Adipocyte (in vitro differentiated cells): ENCODE measurements at regions not wholly inside any gene's neighbourhood (a gene's known extent, or its start where the extent isn't known, plus 50 kb on each side); places are given as distances from the start of the nearest gene placed in this dataset.

Experiments used
- DNase-seq: peaks from one replicate; pipeline ENCODE4 v3.0.0-alpha.2; 2015; ENCODE audit warnings: low read depth
- H3K27me3 ChIP-seq: replicated peaks from 2 replicates; pipeline ENCODE4 v1.7.0; 2013; ENCODE audit warnings: mild to moderate bottlenecking, low read length, moderate library complexity; ENCODE audit not compliant: control insufficient read depth, insufficient read depth
- H3K36me3 ChIP-seq: 2 replicates; pipeline ENCODE4 v1.7.0; 2013; ENCODE audit warnings: low read length, mild to moderate bottlenecking, moderate library complexity; ENCODE audit not compliant: control insufficient read depth, insufficient read depth, severe bottlenecking
- H3K4me1 ChIP-seq: 2 replicates; pipeline ENCODE4 v1.7.0; 2013; ENCODE audit warnings: mild to moderate bottlenecking, low read length, moderate library complexity; ENCODE audit not compliant: control insufficient read depth, insufficient read depth
- H3K4me3 ChIP-seq: 2 replicates; pipeline ENCODE4 v1.7.0; 2013; ENCODE audit warnings: mild to moderate bottlenecking, low read length, moderate library complexity
- H3K9ac ChIP-seq: 2 replicates; pipeline ENCODE4 v1.7.0; 2013; ENCODE audit warnings: mild to moderate bottlenecking, low read length, moderate library complexity
- H3K9me3 ChIP-seq: 2 replicates; pipeline ENCODE4 v1.7.0; 2013; ENCODE audit warnings: mild to moderate bottlenecking, low read length, moderate library complexity; ENCODE audit not compliant: control insufficient read depth

DNA sequence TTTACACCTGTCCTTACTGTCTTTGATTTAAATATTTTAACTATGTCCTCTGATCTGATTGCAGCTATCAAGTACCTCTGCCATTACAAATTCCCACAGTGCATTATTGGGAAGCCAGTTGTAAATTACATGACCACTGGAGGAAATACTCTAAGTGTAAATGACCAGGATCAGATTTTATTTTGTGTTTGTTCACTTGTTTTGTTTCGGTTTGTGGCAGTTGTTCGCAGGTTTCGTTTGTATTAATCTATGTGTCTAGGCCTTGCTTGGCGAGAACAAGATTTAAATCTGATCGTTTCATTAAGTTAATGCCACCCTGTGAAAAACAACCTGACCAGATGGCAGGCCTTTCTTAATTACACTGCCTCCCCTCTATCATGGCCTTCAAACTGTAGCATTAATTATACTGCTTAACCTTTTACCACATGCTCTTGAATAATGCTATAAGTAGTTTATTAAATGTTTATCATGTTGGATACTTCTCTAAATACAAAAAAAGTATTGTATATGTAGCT is 990.1 kb downstream of the TMTC2 start:
- no peak overlapping the region for H3K9ac ChIP-seq
- H3K36me3 ChIP-seq = no peaks in the 10 kb centered on the region
- no peak overlapping the region for H3K4me3 ChIP-seq
- H3K27me3 ChIP-seq = no peaks in the 10 kb centered on the region
- no peaks in the 10 kb centered on the region for H3K9me3 ChIP-seq
- no peaks in the 10 kb centered on the region for H3K4me1 ChIP-seq
- no peak for DNase-seq

DNA sequence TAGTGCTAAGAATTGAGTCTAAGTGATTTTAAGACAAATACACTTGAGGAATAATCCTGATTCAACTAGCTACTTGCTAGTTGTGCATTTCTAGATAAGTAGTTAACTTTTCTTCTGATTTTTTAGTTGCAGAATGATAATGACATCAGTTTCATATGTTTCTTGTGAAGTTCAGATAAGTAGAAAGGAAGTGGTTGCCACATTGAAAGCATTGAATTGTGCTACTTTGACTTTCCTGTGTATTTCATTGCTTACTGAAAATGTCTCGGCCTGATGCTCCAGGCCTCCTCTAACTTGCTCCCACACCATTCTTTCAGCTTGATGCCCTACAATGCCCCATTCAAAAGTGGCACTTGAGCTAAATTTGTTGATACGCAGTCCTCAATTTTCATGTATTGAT is 980.0 kb downstream of the TMTC2 start:
- H3K4me3 ChIP-seq = no peak overlapping the region

DNA sequence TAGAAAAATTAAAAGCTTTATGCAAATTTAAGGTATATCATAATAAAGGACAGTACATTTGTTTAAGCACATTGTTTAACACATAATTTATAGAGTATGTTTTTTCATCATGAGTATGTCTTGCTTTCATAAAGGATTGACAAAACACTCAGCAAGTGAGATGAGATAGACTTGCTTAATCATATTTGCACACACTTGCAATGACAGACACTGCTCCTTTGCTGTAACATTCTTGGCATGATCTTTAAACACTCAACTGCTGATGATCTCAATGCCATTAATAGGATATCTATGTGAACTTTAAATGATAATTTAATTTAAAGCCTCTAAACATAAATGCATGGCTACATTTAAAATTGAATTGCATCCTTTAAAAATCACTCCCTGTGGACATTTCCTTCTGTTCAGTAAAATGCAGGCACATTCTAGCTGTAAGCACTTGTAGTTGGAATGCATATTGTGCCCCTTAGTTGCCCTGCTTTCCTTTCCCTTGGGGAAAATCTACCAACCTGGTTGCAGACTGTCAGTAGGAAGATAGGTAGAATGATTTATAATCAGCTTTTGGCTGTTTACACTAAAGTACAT is 979.0 kb downstream of the TMTC2 start:
- H3K4me3 ChIP-seq = no peak overlapping the region
- DNase-seq = no peak
- no peaks in the 10 kb centered on the region for H3K4me1 ChIP-seq
- no peaks in the 10 kb centered on the region for H3K27me3 ChIP-seq
- no peaks in the 10 kb centered on the region for H3K9me3 ChIP-seq
- no peaks in the 10 kb centered on the region for H3K36me3 ChIP-seq
- no peak overlapping the region for H3K9ac ChIP-seq

More for the DNA sequence above, 980.0 kb downstream of the TMTC2 start:
- Histone ChIP-seq H3K4me1 (no peaks in the 10 kb centered on the region), H3K27me3 (no peaks in the 10 kb centered on the region), H3K9ac (no peak overlapping the region), H3K36me3 (no peaks in the 10 kb centered on the region), H3K9me3 (no peaks in the 10 kb centered on the region)
- DNase-seq = no peak

DNA sequence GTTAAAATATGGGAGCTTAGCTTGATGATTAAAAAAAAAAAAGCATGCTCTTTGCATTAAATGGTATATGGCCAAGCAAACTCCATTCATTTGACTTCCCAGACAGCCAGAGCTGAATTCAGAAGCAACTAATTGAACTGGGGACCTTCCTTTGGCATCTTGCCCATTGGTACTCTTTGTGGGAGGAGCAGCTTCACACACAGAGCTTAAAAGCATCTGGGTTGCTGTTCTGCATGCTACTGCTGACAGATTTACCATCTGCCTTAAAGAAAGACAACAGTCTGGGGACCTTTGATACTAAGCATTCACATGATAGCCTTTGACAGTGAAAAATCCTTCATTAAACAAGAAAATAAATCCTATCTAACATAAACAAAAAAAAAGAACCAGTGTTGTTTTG is 977.9 kb downstream of the TMTC2 start:
- no peaks in the 10 kb centered on the region for H3K9me3 ChIP-seq
- H3K36me3 ChIP-seq = no peaks in the 10 kb centered on the region
- no peak overlapping the region for H3K9ac ChIP-seq
- H3K27me3 ChIP-seq = no peaks in the 10 kb centered on the region
- H3K4me3 ChIP-seq = no peak overlapping the region
- H3K4me1 ChIP-seq = no peaks in the 10 kb centered on the region
- DNase-seq = no peak

DNA sequence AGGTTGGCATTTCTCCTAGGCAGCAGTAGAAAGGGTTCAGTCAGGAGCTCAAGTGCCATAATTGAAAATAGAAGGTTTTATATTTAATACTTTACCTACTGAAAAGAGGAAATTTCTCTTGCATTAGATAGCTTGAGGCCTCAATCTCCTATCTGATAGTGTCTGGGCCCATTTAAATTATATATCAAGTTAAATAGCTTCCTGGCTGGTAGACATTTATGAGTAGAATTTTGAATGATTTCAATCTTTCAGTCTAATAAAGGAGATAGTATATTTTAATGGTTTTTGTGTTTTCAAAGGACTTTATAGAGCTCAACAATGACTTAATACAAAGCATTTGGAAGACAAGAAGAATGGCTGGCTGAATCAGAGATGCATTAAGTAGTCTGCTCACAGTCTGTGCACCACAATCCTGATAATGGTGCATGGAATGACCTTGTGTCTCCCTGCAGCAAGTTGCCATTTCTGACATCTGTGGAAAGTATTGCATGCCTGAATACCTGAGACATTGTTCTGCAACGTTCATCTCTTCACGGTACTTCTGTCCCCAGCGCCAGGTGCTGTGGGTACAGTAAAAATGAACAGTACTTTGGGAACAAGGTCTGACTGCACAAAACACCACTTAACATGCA is 974.1 kb downstream of the TMTC2 start:
- H3K36me3 ChIP-seq = no peaks in the 10 kb centered on the region
- H3K9me3 ChIP-seq = no peaks in the 10 kb centered on the region
- H3K9ac ChIP-seq = no peak overlapping the region
- no peak for DNase-seq
- H3K27me3 ChIP-seq = no peaks in the 10 kb centered on the region
- H3K4me3 ChIP-seq = no peak overlapping the region
- H3K4me1 ChIP-seq = no peaks in the 10 kb centered on the region

DNA sequence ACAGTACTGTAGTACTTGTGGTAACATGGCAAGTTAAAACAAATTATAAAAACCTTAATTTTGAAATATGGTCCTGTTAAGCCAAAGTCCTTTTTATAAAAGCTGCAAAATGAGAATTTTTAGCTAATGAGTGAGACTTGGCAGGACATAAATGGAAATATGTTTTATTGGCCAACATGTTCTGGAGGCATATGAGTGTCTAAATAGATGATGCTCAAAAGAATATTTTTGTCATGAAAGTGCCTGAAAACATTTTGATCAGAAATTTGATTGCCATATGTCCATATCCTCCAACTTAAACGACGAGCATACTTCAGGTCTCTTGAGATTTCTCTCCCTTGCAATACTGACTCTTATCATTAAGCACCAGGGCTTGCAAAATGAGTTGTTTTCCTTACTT is 972.6 kb downstream of the TMTC2 start:
- H3K36me3 ChIP-seq = no peaks in the 10 kb centered on the region
- no peak overlapping the region for H3K4me3 ChIP-seq
- no peaks in the 10 kb centered on the region for H3K4me1 ChIP-seq
- no peaks in the 10 kb centered on the region for H3K27me3 ChIP-seq
- DNase-seq = no peak
- no peaks in the 10 kb centered on the region for H3K9me3 ChIP-seq
- no peak overlapping the region for H3K9ac ChIP-seq

DNA sequence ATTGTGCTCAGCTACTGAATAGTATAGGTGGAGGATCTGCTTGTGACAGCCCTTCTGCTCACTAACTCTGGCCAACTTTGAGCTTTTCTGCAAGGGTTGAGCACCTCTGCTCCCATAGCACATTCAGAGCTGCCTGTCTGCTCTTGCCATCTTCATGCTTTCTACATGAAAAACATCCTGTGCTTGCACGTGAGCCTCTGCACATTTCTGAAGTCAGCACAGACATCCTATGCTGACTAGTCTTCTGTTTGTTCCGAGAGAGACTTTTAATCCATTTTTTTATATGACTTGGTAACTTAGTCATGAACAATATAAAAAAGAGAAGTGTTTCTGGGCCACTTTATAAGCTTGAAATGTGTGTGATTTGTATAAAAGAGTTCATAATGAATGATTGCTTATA is 969.3 kb downstream of the TMTC2 start:
- H3K4me3 ChIP-seq = no peak overlapping the region
- no peak overlapping the region for H3K9ac ChIP-seq
- no peaks in the 10 kb centered on the region for H3K4me1 ChIP-seq
- H3K9me3 ChIP-seq = peaks cover 19% of the 10 kb centered on the region
- no peak for DNase-seq
- no peaks in the 10 kb centered on the region for H3K27me3 ChIP-seq
- no peaks in the 10 kb centered on the region for H3K36me3 ChIP-seq

DNA sequence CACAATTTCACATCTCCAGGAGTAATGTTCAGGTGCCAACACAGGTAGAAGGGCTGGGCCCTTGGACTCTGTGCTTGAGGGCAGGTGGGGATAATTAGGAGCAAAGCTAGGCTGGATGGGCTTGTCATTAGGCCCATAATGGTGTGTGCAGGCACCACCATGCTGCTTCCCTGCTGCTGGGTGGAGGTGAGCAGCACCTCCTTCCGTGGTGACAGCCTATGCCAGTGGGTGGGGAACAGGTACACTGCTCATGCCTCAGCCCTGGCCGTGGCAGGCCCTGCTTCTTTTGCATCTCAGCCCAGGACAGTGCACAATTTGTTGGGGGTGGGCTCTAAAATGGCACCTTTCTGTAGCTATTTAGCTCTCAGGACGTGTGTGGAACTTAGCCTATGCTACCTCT is 955.5 kb downstream of the TMTC2 start:
- Histone ChIP-seq H3K9me3 (no peaks in the 10 kb centered on the region), H3K4me1 (no peaks in the 10 kb centered on the region), H3K4me3 (no peak overlapping the region), H3K27me3 (no peaks in the 10 kb centered on the region), H3K9ac (no peak overlapping the region), H3K36me3 (no peaks in the 10 kb centered on the region)
- DNase-seq = no peak

DNA sequence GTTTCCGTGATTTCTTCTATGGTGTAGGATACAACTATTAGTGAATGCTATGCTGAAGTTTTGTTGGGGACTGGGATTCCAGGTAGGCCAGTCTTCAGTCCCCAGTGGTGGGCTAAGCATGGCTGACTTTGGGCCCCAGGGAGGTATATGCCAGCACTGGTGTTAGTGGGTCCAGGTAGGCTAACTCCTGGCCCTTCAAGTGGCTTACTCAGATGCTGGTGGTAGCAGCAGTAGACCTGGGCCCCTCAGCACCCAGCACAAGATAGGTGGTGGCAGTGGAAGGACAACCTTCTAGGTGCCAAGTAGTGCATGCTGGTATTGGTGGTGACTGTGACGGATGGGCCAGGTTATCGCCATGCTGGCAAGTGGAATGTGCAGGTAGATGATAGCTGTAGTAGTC is 955.1 kb downstream of the TMTC2 start:
- no peak overlapping the region for H3K4me3 ChIP-seq
- no peak overlapping the region for H3K9ac ChIP-seq
- no peaks in the 10 kb centered on the region for H3K27me3 ChIP-seq
- H3K4me1 ChIP-seq = no peaks in the 10 kb centered on the region
- no peaks in the 10 kb centered on the region for H3K9me3 ChIP-seq
- no peaks in the 10 kb centered on the region for H3K36me3 ChIP-seq
- no peak for DNase-seq

DNA sequence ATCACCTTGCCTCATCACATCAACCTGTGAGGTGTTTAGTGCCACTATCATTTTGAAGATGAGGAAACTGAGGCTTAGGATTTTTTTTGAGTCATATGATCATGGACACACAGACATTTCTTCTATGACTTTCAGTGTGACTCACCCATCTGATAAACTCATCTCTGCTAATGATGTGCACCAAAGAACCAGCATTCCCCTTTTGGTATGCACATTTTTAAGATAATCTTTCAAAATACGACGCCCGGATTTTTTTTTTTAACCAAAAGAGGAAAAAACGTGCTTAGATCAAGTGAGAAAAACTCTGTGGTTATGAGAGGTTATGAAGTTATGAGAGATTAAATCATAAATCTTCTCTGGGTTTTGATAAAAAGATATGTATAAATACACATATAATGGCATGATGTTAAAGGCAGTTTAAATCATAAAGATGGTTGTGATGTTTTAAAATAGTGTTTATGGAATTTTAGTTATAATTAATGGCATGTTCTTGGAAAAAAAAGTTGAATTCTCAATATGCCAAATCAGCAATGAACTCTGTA is 948.1 kb downstream of the TMTC2 start:
- H3K4me3 ChIP-seq = no peak overlapping the region
- H3K9ac ChIP-seq = no peak overlapping the region
- H3K27me3 ChIP-seq = no peaks in the 10 kb centered on the region
- no peaks in the 10 kb centered on the region for H3K36me3 ChIP-seq
- DNase-seq = no peak
- H3K9me3 ChIP-seq = no peaks in the 10 kb centered on the region
- no peaks in the 10 kb centered on the region for H3K4me1 ChIP-seq

DNA sequence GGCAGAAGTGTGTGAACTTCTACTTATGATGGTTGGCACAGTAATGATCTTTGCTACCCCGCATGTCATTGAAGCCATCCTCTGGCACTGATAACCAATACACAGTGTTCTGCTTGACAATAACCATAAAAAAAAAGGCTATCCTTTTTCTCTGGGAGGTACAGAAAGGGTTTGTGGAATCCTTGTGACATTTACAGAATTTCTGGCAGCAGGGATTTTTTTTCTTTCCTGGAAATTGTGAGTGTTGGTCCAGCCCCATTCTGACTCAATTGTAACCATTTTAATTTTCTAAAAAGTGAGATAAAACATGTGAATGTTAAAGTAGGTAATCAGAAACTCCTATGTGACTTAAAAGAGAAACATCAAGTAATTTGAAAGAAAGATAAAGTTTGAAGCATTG is 943.8 kb downstream of the TMTC2 start:
- Histone ChIP-seq H3K4me1 (no peaks in the 10 kb centered on the region), H3K4me3 (no peak overlapping the region), H3K9me3 (no peaks in the 10 kb centered on the region), H3K27me3 (no peaks in the 10 kb centered on the region), H3K36me3 (no peaks in the 10 kb centered on the region), H3K9ac (no peak overlapping the region)
- DNase-seq = no peak
